OCI-LY1 (cell line): ENCODE measurements at regions not wholly inside any gene's neighbourhood (a gene's known extent, or its start where the extent isn't known, plus 50 kb on each side); places are given as distances from the start of the nearest gene placed in this dataset.

Experiments
- H2AFZ ChIP-seq: fragments of 200-600 bp; sonication (generic), shearing (Covaris generic); 2 replicates; pipeline ENCODE4 v1.6.0; 2014; ENCODE audit warnings: antibody characterized with exemption, mild to moderate bottlenecking, low read length
- H3F3A ChIP-seq: fragments of 200-600 bp; sonication (generic), shearing (Covaris generic); 2 replicates; pipeline ENCODE4 v1.6.0; 2014; ENCODE audit warnings: mild to moderate bottlenecking, antibody characterized with exemption, low read length, moderate library complexity; ENCODE audit not compliant: insufficient read depth
- H3K27ac ChIP-seq: fragments of 200-600 bp; sonication (generic); 2 replicates; pipeline ENCODE4 v1.5.1; 2014; ENCODE audit warnings: low read length, mixed run types, mild to moderate bottlenecking, low read depth; ENCODE audit not compliant: poor library complexity, severe bottlenecking
- H3K27me3 ChIP-seq: fragments of 200-600 bp; sonication (generic); 2 replicates; pipeline ENCODE4 v1.6.0; 2014; ENCODE audit warnings: antibody characterized with exemption, mild to moderate bottlenecking, low read length, moderate library complexity; ENCODE audit not compliant: insufficient read depth
- H3K36me3 ChIP-seq: fragments of 200-600 bp; sonication (generic); 2 replicates; pipeline ENCODE4 v1.6.1; 2014; ENCODE audit warnings: mild to moderate bottlenecking, antibody characterized with exemption, low read length, moderate library complexity, mixed read lengths; ENCODE audit not compliant: insufficient read depth
- H3K4me1 ChIP-seq: fragments of 200-600 bp; sonication (generic); 2 replicates; pipeline ENCODE4 v1.5.1; 2014; ENCODE audit warnings: mild to moderate bottlenecking, low read length, moderate library complexity; ENCODE audit not compliant: insufficient read depth, severe bottlenecking
- H3K4me2 ChIP-seq: fragments of 200-600 bp; sonication (generic), shearing (Covaris generic); 2 replicates; pipeline ENCODE4 v1.6.1; 2014; ENCODE audit warnings: low read length
- H3K4me3 ChIP-seq: fragments of 200-600 bp; sonication (generic); 2 replicates; pipeline ENCODE4 v1.5.1; 2014; ENCODE audit warnings: low read length, low read depth, mild to moderate bottlenecking, mixed read lengths; ENCODE audit not compliant: poor library complexity, severe bottlenecking
- H3K79me2 ChIP-seq: fragments of 200-600 bp; shearing (Covaris generic); 2 replicates; pipeline ENCODE4 v1.6.1; 2016; ENCODE audit warnings: mixed run types, low read length, mixed read lengths; ENCODE audit not compliant: insufficient read depth
- H3K9ac ChIP-seq: fragments of 200-600 bp; sonication (generic), shearing (Covaris generic); 2 replicates; pipeline ENCODE4 v1.6.1; 2014; ENCODE audit warnings: mild to moderate bottlenecking, low read length, mixed read lengths
- H3K9me2 ChIP-seq: fragments of 200-600 bp; sonication (generic), shearing (Covaris generic); 2 replicates; pipeline ENCODE4 v1.6.1; 2014; ENCODE audit warnings: low read depth, mild to moderate bottlenecking, low read length, mixed read lengths
- H3K9me3 ChIP-seq: fragments of 200-600 bp; shearing (Covaris generic); 2 replicates; pipeline ENCODE4 v1.6.1; 2014; ENCODE audit warnings: low read length, mixed read lengths
- H4K20me1 ChIP-seq: fragments of 200-600 bp; sonication (generic), shearing (Covaris generic); 2 replicates; pipeline ENCODE4 v1.6.0; 2016; ENCODE audit warnings: mild to moderate bottlenecking, low read length; ENCODE audit not compliant: insufficient read depth
- CTCF ChIP-seq: fragments of 200-600 bp; sonication (generic), shearing (Covaris generic); IDR thresholded peaks from 2 replicates; pipeline ENCODE4 v1.5.1; 2017; ENCODE audit warnings: mild to moderate bottlenecking, antibody characterized with exemption, low read length, moderate library complexity, mixed read lengths
- EZH2 ChIP-seq: fragments of 200-600 bp; sonication (generic), shearing (Covaris generic); IDR thresholded peaks from 2 replicates; pipeline ENCODE4 v1.8.0; 2017; ENCODE audit warnings: borderline replicate concordance, mixed run types, mild to moderate bottlenecking, antibody characterized with exemption, low read length, moderate library complexity, mixed read lengths

DNA sequence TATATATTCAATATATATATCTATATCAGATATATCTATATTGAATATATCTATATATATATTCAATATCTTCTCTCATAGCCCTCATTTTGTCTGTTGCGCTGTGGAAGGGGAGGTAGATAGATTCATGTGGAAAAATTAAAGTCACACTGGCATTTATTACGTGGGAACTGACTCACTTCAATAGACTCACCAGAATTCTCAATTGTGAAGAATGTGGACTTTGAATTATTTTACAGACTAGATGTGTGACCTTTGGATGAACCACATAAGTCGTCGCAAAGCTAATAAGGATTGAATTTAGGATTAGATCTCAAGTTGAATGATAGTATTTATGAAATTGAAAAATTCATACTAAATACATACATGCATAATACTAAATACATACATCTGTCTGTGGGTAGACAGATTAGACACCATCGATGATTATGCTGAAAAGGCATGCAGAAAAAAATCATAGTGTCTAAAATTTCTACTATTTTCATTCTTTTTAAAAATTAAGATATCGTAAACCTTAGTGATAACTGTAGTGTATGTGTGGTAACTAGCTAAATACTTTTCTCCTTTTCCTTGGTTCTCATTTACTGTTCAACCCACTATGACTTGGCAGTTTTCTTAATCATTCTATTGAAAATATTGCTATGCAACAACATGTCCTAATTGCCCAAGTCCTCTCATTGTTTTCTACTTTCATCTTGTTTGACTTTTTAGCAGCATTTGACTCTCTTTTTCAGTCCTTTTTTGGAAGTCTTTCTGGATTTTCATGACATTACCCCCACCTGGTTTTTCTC lies 61.8 kb upstream of the A1CF start:
- H3K79me2 ChIP-seq = no peaks in the 10 kb centered on the region
- no peak overlapping the region for H3K27ac ChIP-seq
- H3K9me3 ChIP-seq = no peaks in the 10 kb centered on the region
- no peak for TF ChIP-seq CTCF
- TF ChIP-seq EZH2 = no peak
- no peak overlapping the region for H3K9ac ChIP-seq
- no peak overlapping the region for H3K4me3 ChIP-seq
- H3K4me2 ChIP-seq = no peak overlapping the region
- no peak overlapping the region for H2AFZ ChIP-seq
- no peaks in the 10 kb centered on the region for H3F3A ChIP-seq
- no peaks in the 10 kb centered on the region for H4K20me1 ChIP-seq
- H3K36me3 ChIP-seq = no peaks in the 10 kb centered on the region
- no peaks in the 10 kb centered on the region for H3K4me1 ChIP-seq
- H3K9me2 ChIP-seq = no peaks in the 10 kb centered on the region
- no peaks in the 10 kb centered on the region for H3K27me3 ChIP-seq

DNA sequence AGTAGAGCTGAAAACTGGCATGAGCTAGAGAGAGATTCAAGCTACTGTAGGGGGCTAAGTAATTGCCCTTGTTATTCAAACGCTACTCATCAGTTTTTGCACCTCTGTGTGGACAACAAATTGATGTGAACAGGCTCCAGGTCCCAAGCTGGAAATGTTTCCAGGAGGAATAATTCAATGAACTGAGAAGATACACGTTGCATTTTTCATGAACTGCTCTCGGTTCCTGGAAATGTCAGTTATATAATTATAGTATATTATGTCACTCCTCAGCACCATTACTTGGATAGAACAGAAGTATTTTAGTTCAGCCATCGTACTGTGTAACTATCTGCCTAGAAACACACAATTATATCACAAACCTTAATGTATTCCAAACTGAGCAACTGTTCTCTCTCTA lies 65.9 kb upstream of the A1CF start:
- no peak overlapping the region for H3K4me3 ChIP-seq
- no peaks in the 10 kb centered on the region for H3F3A ChIP-seq
- H4K20me1 ChIP-seq = no peaks in the 10 kb centered on the region
- no peak overlapping the region for H3K27ac ChIP-seq
- H3K4me2 ChIP-seq = no peak overlapping the region
- H3K27me3 ChIP-seq = no peaks in the 10 kb centered on the region
- no peaks in the 10 kb centered on the region for H3K9me3 ChIP-seq
- no peaks in the 10 kb centered on the region for H3K36me3 ChIP-seq
- H3K9me2 ChIP-seq = no peaks in the 10 kb centered on the region
- TF ChIP-seq CTCF = no peak
- TF ChIP-seq EZH2 = no peak
- no peaks in the 10 kb centered on the region for H3K4me1 ChIP-seq
- no peak overlapping the region for H3K9ac ChIP-seq
- no peak overlapping the region for H2AFZ ChIP-seq
- H3K79me2 ChIP-seq = no peaks in the 10 kb centered on the region

GRCh38 chr10:50961297-50961696 lies 75.9 kb upstream of the A1CF start:
- Histone ChIP-seq H3K4me1 (no peaks in the 10 kb centered on the region), H3K9me2 (no peaks in the 10 kb centered on the region), H3K4me3 (no peak overlapping the region), H3K36me3 (no peaks in the 10 kb centered on the region), H3K27me3 (no peaks in the 10 kb centered on the region), H3K27ac (no peak overlapping the region), H3K9ac (no peak overlapping the region), H3K9me3 (no peaks in the 10 kb centered on the region), H3F3A (no peaks in the 10 kb centered on the region), H4K20me1 (no peaks in the 10 kb centered on the region), H3K4me2 (no peak overlapping the region), H3K79me2 (no peaks in the 10 kb centered on the region), H2AFZ (no peak overlapping the region)
- TF ChIP-seq EZH2 (no peak), CTCF (no peak)
